Kidney epithelial cell (primary cell): ENCODE measurements at regions not wholly inside any gene's neighbourhood (a gene's known extent, or its start where the extent isn't known, plus 50 kb on each side); places are given as distances from the start of the nearest gene placed in this dataset.

Source experiments
- DNase-seq: peaks from one replicate; pipeline ENCODE4 v3.0.0-alpha.2; 2010; ENCODE audit warnings: low read depth
- H3K27me3 ChIP-seq: 2 replicates; pipeline ENCODE4 v1.6.0; 2011; ENCODE audit warnings: low read length; ENCODE audit not compliant: control insufficient read depth, insufficient read depth
- H3K36me3 ChIP-seq: 2 replicates; pipeline ENCODE4 v1.5.1; 2011; ENCODE audit warnings: low read length; ENCODE audit not compliant: control insufficient read depth, insufficient read depth
- H3K4me3 ChIP-seq: 2 replicates; pipeline ENCODE4 v1.5.1; 2011; ENCODE audit warnings: low read depth, mild to moderate bottlenecking, control low read depth, low read length
- CTCF ChIP-seq: IDR thresholded peaks from 2 replicates; pipeline ENCODE4 v1.5.1; 2011; ENCODE audit warnings: mild to moderate bottlenecking, moderate library complexity, low read length, control low read depth, inconsistent platforms; ENCODE audit not compliant: insufficient read depth, poor library complexity, severe bottlenecking

- Histone ChIP-seq H3K36me3 (no peaks in the 10 kb centered on the region), H3K4me3 (no peak overlapping the region), H3K27me3 (no peaks in the 10 kb centered on the region)
- DNase-seq: no peak
- TF ChIP-seq CTCF: no peak
These were observed 127.9 kb upstream of the ADGRF1 start for GRCh38 chr6:47169785-47170616.

- no peak for TF ChIP-seq CTCF
- DNase-seq: peak; percentile 96
- Histone ChIP-seq H3K36me3 (no peaks in the 10 kb centered on the region), H3K4me3 (no peak overlapping the region), H3K27me3 (no peaks in the 10 kb centered on the region)
These were observed 126.0 kb upstream of the ADGRF1 start for GRCh38 chr6:47168180-47168579.

GRCh38 chr6:47165918-47166317 lies 123.8 kb upstream of the ADGRF1 start:
- DNase-seq: no peak
- Histone ChIP-seq H3K4me3 (no peak overlapping the region), H3K27me3 (no peaks in the 10 kb centered on the region), H3K36me3 (no peaks in the 10 kb centered on the region)
- no peak for TF ChIP-seq CTCF

- Histone ChIP-seq H3K36me3 (no peaks in the 10 kb centered on the region), H3K4me3 (no peak overlapping the region), H3K27me3 (no peaks in the 10 kb centered on the region)
- DNase-seq: no peak
- no peak for TF ChIP-seq CTCF
These were observed 122.7 kb upstream of the ADGRF1 start for GRCh38 chr6:47164877-47165276.

- Histone ChIP-seq H3K27me3 (no peaks in the 10 kb centered on the region), H3K36me3 (no peaks in the 10 kb centered on the region), H3K4me3 (no peak overlapping the region)
- no peak for TF ChIP-seq CTCF
- DNase-seq: no peak
These were observed 121.4 kb upstream of the ADGRF1 start for GRCh38 chr6:47163536-47163935.

- H3K36me3 ChIP-seq: no peaks in the 10 kb centered on the region
- H3K4me3 ChIP-seq: no peak overlapping the region
- H3K27me3 ChIP-seq: no peaks in the 10 kb centered on the region
- no peak for DNase-seq
- no peak for TF ChIP-seq CTCF
These were observed 120.7 kb upstream of the ADGRF1 start for GRCh38 chr6:47162793-47163192.
